ENCODE measurements at regions not wholly inside any gene's neighbourhood (a gene's known extent, or its start where the extent isn't known, plus 50 kb on each side); places are given as distances from the start of the nearest gene placed in this dataset.

GRCh38 chr13:33554919-33555791 lies 262.8 kb upstream of the RFC3 start:
- Mint-ChIP-seq H3K4me1 (no peaks in the 10 kb centered on the region), H3K4me3 (no peak overlapping the region), H3K27ac (no peak overlapping the region), H3K27me3 (peaks cover 3% of the 10 kb centered on the region), H3K9me3 (ENCODE audit: insufficient read depth) (no peaks in the 10 kb centered on the region)
- H3K27ac ChIP-seq (ENCODE audit: low read length in 2 of 2) = no peak overlapping the region
- no peaks in the 10 kb centered on the region for H3K79me2 ChIP-seq (ENCODE audit: control insufficient read depth, insufficient read depth, low read length)
- H4K20me1 ChIP-seq (ENCODE audit: control insufficient read depth, insufficient read depth, low read length, poor library complexity, severe bottlenecking) = no peaks in the 10 kb centered on the region
- no peak for TF ChIP-seq CTCF (IDR thresholded peaks at IDR 0.05)
- TF ChIP-seq EZH2 (IDR thresholded peaks at IDR 0.05; ENCODE audit: borderline replicate concordance, insufficient read depth, low read depth, low read length, poor library complexity, severe bottlenecking) = no peak
- H3K9me3 ChIP-seq (ENCODE audit: control extremely low read depth in 1 of 3, control insufficient read depth in 2 of 3, insufficient read depth in 1 of 3, low read length in 2 of 3) = no peaks in the 10 kb centered on the region
- ChIA-PET POLR2A (no interaction called here), CTCF (no interaction called here)
- H3K4me2 ChIP-seq (replicated peaks; ENCODE audit: low read depth, low read length, poor library complexity, severe bottlenecking) = no peak overlapping the region
- 50% methylated on average over 1 of the region's 3 CpGs for WGBS (ENCODE audit: insufficient coverage)
- no peak overlapping the region for H3K4me3 ChIP-seq (ENCODE audit: control extremely low read depth in 1 of 5, extremely low read depth in 1 of 5, insufficient read depth in 1 of 5, low read depth in 2 of 5, low read length in 4 of 5)
- H2AFZ ChIP-seq (ENCODE audit: insufficient read depth, low read depth, low read length, poor library complexity, severe bottlenecking) = no peak overlapping the region
- H3K27me3 ChIP-seq (replicated peaks in 1 of 4; ENCODE audit: control extremely low read depth in 1 of 4, control insufficient read depth in 3 of 4, insufficient read depth in 4 of 4, low read length in 3 of 4) = no peaks in the 10 kb centered on the region
- no peaks in the 10 kb centered on the region for H3K4me1 ChIP-seq (ENCODE audit: control insufficient read depth in 2 of 2, insufficient read depth in 2 of 2, low read length in 2 of 2)
- no peaks in the 10 kb centered on the region for H3K36me3 ChIP-seq (replicated peaks in 1 of 2; ENCODE audit: control extremely low read depth in 1 of 2, control insufficient read depth in 1 of 2, extremely low read depth in 1 of 2, insufficient read depth in 2 of 2, low read length in 1 of 2)
- ATAC-seq (ENCODE audit: low read depth) (no peak), DNase-seq (no peak)
- intact Hi-C loops (cut with micrococcal nuclease) = no loop called here
- no peak overlapping the region for H3K9ac ChIP-seq (ENCODE audit: low read length)

- H3K4me3 ChIP-seq (ENCODE audit: control extremely low read depth in 1 of 5, extremely low read depth in 1 of 5, insufficient read depth in 1 of 5, low read depth in 2 of 5, low read length in 4 of 5) = no peak overlapping the region
- H3K4me2 ChIP-seq (replicated peaks; ENCODE audit: low read depth, low read length, poor library complexity, severe bottlenecking) = no peak overlapping the region
- no peaks in the 10 kb centered on the region for H3K79me2 ChIP-seq (ENCODE audit: control insufficient read depth, insufficient read depth, low read length)
- Mint-ChIP-seq H3K27me3 (peaks cover 3% of the 10 kb centered on the region), H3K4me3 (no peak overlapping the region), H3K27ac (no peak overlapping the region), H3K4me1 (no peaks in the 10 kb centered on the region), H3K9me3 (ENCODE audit: insufficient read depth) (no peaks in the 10 kb centered on the region)
- H3K36me3 ChIP-seq (replicated peaks in 1 of 2; ENCODE audit: control extremely low read depth in 1 of 2, control insufficient read depth in 1 of 2, extremely low read depth in 1 of 2, insufficient read depth in 2 of 2, low read length in 1 of 2) = no peaks in the 10 kb centered on the region
- CTCF ChIA-PET = no interaction called here
- no peak overlapping the region for H2AFZ ChIP-seq (ENCODE audit: insufficient read depth, low read depth, low read length, poor library complexity, severe bottlenecking)
- DNase-seq = no peak
- H3K9me3 ChIP-seq (ENCODE audit: control extremely low read depth in 1 of 3, control insufficient read depth in 2 of 3, insufficient read depth in 1 of 3, low read length in 2 of 3) = no peaks in the 10 kb centered on the region
- no peak for ATAC-seq (ENCODE audit: low read depth)
- H3K27me3 ChIP-seq (replicated peaks in 1 of 4; ENCODE audit: control extremely low read depth in 1 of 4, control insufficient read depth in 3 of 4, insufficient read depth in 4 of 4, low read length in 3 of 4) = no peaks in the 10 kb centered on the region
- no CpG with 5 or more reads among the region's 1 CpG for WGBS (ENCODE audit: insufficient coverage)
- H3K9ac ChIP-seq (ENCODE audit: low read length) = no peak overlapping the region
- H3K27ac ChIP-seq (ENCODE audit: low read length in 2 of 2) = no peak overlapping the region
- TF ChIP-seq EZH2 (IDR thresholded peaks at IDR 0.05; ENCODE audit: borderline replicate concordance, insufficient read depth, low read depth, low read length, poor library complexity, severe bottlenecking) (no peak), CTCF (IDR thresholded peaks at IDR 0.05) (no peak)
- intact Hi-C loops (cut with micrococcal nuclease) = no loop called here
- POLR2A ChIA-PET = no interaction called here
- no peaks in the 10 kb centered on the region for H3K4me1 ChIP-seq (ENCODE audit: control insufficient read depth in 2 of 2, insufficient read depth in 2 of 2, low read length in 2 of 2)
- H4K20me1 ChIP-seq (ENCODE audit: control insufficient read depth, insufficient read depth, low read length, poor library complexity, severe bottlenecking) = no peaks in the 10 kb centered on the region
Measured at GRCh38 chr13:33556828-33557227, 261.1 kb upstream of the RFC3 start.

Data from B cell (primary cell).